H4 (cell line): ENCODE measurements at regions not wholly inside any gene's neighbourhood (a gene's known extent, or its start where the extent isn't known, plus 50 kb on each side); places are given as distances from the start of the nearest gene placed in this dataset.
"Not testable (repeated sequence)": the region's sequence is repeated elsewhere in the genome, so short reads cannot be mapped to it uniquely, and the experiment has no call there.

Experiments used
- DNase-seq: peaks from one replicate; pipeline ENCODE4 v3.0.0-alpha.2; 2015; ENCODE audit warnings: low spot score

DNA sequence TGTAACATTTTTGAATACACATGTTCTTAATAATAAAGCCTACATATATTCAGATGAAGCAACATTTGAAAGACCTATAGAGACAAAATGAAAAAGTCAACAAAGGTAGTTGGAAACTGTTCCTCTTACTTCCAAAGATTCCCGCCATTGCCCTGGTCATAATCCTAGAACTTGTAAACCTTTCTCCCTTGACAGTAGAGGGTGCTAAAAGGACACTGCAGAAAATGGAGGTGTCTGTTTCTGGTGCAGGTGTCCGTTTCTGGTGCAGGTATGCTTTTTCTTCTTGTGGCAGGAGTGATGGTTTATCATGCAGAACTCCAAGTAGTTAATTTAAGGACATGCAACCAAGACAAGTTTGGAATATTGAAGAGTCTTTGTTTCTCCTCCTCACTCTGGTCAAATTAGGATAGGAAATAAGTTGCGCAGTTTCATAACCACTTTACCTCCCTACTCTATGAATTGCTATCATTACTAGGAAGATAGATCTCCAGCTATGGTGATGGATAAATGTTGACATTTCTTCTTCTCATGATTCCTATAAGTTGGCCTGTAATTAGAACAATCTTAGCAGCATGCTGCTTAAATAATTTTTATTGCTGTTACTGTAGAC is 56.0 kb upstream of the FAM174A start:
- DNase-seq = peak; percentile 58

- no peak for DNase-seq
These were observed 63.1 kb upstream of the FAM174A start for GRCh38 chr5:100472091-100472490.

DNA sequence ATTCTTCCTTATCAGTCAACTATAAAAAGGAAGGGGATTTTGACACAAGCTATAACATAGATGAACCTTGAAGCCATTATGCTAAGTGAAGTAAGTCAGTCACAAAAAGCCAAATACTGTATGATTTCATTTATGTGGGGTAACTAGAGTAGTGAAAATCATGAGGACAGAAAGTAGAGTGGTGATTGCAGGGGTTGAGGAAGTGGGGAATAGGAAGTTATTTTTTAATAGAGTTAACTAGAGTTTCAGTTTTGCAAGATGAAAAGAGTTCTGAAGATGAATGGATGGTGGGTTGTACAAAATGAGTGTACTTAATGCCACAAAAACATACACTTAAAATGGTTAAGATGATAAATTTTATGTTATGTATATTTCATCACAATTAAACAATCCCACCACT is 65.4 kb upstream of the FAM174A start:
- no peak for DNase-seq

- DNase-seq = peak; percentile 76
These were observed 70.8 kb upstream of the FAM174A start for GRCh38 chr5:100464418-100464817.

DNA sequence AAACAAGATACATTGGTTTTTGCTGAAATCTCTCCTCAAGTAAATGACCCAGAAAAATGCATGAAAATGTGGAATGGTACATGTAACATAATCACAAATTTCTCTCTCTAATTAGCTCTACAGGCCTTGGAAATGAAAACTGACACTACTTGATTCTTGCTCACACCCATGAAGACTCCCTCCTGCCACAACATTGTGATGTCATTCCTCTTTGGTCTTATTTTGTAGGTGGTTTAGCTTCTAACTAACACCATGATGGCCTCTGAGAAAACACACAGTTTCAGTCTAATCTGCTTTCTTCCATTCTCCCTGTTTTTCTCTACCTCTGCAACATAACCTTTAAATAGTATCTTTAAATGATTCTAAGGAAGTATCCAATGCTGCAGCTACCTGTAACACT is 78.6 kb upstream of the FAM174A start:
- DNase-seq = no peak

GRCh38 chr5:100452126-100452525 is 83.0 kb upstream of the FAM174A start:
- DNase-seq = no peak

GRCh38 chr5:100448111-100448528 is 87.1 kb upstream of the FAM174A start:
- peak; percentile 49 for DNase-seq

DNA sequence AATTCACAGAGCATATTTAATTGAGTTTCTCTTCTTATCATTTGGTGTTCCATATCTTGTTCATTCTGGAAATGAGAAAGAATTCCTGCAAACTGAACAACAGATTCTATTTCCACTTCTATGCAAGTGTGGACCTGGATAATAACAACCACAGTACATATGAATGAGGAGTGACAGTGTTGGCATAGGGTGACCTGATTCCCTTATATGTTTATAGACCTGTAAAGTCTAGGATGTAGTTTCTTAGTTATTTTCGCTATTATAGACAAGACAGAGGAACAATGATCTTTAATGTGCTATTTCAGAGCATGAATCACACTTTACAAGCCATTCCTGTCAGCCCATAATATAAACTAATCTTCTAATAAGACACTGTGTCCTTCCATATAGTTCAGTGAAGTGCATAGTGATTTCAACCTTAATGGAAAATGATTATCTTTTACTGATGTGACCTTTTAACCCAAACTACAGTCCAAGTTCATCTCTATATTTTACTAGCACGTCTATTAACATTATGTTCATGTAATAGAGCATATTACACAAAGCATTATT is 88.2 kb upstream of the FAM174A start:
- DNase-seq = no peak

DNA sequence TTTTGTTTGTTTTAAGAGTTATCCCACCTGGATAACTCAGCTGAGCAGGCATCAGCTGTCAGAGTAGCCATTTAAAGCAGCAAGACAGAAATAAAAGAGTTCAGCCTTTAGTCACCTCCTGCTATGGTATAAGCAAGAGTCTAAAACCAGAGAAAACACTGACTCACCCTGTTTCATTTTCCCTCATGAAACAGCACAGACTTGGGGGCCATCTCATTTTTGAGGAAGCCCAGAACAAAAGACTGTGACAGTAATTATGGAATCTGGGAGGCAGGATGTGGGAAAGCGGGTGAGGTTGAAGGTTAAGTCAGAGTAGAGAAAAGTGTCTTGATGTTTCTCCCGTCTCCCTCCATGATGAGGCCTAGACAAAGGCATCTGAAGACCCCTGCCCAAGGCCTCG is 90.2 kb upstream of the FAM174A start:
- peak; percentile 49 for DNase-seq

- DNase-seq = no peak
These were observed 100.4 kb upstream of the FAM174A start for GRCh38 chr5:100434815-100435214.

DNA sequence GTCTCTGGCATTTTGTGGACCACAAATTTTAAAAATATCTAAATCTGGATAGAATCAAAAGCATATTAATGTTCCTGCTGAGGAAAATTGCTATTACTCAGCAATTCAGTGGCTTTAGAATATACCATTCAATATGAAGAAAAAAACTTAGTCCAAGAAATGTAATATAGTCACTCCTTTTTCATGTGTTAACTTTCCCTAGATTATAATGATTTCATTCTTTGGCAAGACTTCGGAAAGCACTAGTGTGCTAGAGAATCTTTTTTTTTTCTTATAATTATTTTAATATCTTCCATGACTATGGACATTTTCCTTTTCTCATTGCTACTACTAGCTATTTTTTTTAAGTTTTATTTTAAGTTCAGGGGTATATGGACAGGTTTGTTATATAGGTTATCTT is 102.4 kb upstream of the FAM174A start:
- DNase-seq = no peak

DNA sequence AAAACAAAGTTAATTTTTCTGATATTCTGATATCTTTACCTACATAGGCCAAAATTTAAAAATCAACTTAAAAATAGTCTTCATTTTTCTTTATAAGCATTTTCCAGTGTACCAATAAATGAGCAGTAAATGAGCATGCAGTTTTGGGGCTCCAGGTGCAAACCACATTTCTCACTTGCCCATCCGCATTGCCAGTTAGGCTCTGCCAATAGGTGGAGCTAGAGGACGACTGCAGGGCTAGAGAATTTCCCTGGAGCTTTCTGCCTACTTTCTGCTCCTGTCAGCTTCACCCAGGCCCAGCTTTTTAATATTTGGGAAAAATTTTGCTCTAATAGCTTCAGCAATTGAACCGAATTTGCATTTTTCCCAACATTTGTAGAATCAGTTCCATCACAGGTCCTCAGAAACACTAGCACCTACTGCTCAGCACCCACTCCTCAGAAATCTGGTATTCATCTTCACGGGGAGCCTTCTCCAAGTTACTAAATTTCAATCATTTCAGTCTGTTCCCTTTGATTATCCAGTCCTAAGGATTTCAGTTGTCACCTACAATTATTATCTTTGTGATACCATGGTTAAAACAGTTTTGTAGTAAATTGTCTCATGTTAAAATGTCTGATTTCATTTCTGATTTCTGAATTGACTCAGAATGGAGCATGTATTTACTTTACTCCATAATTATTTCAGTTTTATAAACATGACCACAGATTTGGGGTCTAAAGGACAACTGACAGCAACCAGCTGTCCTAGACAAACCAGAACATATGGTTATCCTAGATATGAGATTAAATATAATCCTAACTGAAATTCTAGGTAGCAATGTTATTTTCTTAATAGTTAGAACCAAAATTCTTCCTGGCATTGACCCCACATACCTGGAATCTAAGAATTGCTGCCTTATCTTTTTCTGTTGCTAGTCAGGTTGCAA is 104.6 kb upstream of the FAM174A start:
- DNase-seq = peak; percentile 49

DNA sequence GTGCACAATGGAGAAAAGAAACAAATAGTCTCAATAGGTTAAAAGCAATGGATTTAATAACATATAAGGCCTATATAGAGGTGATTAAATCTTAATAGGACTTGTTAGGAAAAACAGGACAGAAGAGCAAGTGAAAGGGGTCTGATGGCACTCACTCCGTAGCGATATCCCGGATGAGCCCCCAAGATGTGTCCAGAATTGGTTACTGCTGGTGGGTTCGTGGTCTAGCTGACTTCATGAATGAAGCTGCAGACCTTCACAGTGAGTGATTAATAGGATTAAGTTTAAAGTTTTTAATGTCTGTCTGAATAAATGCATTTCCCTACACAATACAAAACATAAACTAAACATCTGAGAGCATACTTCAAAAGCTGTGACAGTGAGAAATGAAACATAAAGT is 110.4 kb upstream of the FAM174A start:
- no peak for DNase-seq

DNA sequence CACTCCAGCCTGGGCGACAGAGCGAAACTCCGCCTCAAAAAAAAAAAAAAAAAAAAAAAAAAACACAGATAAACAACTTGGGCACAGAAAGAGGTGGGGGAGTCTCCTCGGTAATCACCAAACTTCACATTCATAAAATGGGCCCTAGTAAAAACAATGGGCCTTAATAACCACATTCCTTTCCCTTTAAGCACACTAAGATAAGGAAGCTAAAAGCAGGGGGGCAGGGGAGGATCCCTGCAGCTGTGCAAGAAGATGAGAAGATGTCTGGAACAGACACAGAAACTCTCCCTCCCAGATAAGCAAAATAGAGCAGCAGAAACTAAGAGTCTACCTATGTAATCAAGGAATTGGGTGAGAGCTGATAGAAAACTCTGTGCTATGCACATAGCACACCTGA is 111.2 kb upstream of the FAM174A start:
- no peak for DNase-seq

DNA sequence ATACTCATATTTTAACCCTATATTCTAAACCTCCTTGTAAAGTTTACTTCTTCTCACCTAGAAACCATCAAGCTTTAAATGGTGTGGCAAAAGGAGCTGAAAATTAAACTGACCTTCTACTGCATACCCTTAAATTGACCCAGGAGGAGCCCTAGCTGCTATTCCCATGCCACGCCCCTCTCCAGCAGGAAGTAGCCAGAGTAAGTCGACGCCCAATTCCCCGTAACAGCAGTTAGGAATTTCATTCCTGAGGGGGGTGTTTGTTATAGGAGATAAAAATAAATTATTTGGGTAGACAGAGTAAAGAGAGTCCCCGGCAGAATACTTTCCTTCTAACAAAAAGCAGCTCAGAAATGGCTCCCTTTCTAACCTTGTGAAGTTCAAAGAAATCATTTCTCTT is 111.8 kb upstream of the FAM174A start:
- DNase-seq = no peak

GRCh38 chr5:100421360-100421759 is 113.8 kb upstream of the FAM174A start:
- no peak for DNase-seq

- DNase-seq = no peak
These were observed 116.9 kb upstream of the FAM174A start for GRCh38 chr5:100418231-100418630.

- DNase-seq = no peak
These were observed 125.5 kb upstream of the FAM174A start for GRCh38 chr5:100409660-100410151.

DNA sequence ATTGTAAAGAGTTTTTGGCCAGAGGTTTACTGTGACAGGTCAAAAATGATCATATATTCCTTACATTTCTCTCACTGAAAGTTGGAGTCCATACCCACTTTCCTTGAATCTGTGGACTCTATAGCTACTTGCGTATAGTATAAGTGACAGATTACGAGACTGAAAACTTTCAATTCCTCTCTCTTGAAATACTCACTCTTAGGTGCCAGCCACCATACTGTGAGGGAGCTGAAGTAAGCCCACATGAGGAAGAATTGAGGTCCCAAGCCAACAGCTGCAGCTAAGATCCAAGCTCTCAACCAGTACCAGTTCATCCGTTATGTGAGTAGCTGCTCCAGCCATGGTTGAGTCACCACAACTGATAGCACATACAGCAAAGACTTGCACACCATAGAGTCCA is 128.1 kb upstream of the FAM174A start:
- no peak for DNase-seq

DNA sequence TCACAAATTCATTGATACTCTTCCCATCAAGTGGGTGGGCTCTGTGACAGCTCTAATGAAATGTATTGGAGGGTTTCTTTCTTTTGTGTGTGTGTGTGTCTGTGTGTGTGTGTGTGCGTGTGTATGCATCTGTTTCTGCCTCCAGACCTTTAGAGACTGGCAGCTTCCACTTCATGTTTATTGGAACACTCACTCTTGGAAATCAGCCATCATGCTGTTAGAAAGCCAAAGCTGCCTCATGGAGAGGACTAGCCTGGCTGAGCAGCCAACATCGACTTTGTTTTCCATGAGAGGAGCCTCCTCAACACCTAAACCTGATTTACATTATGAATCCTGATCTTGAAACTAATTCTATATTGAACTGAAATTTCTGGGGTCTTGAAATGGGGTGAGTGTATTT is 128.5 kb upstream of the FAM174A start:
- DNase-seq = peak; percentile 45

DNA sequence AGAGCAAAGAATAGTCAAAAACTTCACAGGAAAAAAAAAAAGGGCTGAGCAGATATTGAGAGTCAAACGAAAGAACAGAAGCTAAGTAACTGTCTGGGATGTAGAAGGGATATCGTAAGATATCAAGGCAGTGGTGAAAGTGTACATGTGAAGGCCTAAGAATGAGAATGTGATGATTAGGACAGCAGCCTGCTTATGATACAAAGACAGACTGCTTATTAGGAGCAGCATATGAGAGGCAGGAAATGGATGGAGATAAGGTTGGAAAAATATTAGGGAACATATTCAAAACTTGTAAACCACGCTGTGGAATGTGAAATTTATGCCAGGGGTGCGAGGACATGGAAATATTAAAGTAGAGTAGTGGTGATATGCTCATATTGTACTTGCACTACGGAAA is 133.1 kb upstream of the FAM174A start:
- no peak for DNase-seq

DNA sequence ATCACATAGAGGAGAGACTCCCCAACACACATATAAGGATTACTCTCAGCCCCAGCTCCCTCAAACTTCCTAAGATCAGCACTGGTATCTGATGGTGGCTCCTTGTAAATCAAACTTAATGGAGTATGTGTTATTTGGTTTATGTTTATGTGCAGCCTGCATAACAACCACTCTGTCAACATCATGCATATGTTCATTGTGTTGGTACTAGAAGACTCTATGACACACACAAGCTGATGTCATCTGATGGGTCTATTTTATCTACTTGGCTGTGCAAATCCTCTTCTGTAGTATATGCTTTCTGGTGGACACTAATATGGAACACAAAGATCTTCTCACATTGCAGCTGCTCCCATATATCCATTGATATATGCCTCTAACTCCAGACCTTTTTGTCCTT is 134.0 kb upstream of the FAM174A start:
- no peak for DNase-seq

GRCh38 chr5:100398815-100399214 is 136.4 kb upstream of the FAM174A start:
- DNase-seq = not testable (repeated sequence)
